Suprapubic skin (tissue), 4 donors: ENCODE measurements at regions not wholly inside any gene's neighbourhood (a gene's known extent, or its start where the extent isn't known, plus 50 kb on each side); places are given as distances from the start of the nearest gene placed in this dataset.

Experiments used
- DNase-seq, 2 donors: peaks; one replicate each; pipeline ENCODE4 v3.0.0-alpha.2; 2019; ENCODE audit warnings: low spot score in 2 of 2
- H3K27ac ChIP-seq: fragments of 200-600 bp; sonication (generic); one replicate; pipeline ENCODE4 v1.5.1; 2019
- H3K27me3 ChIP-seq: fragments of 200-600 bp; sonication (generic); one replicate; pipeline ENCODE4 v1.5.1; 2019
- H3K36me3 ChIP-seq: fragments of 200-600 bp; sonication (generic); one replicate; pipeline ENCODE4 v1.5.1; 2019
- H3K4me1 ChIP-seq: fragments of 200-600 bp; sonication (generic); one replicate; pipeline ENCODE4 v1.5.1; 2019
- H3K4me3 ChIP-seq: fragments of 200-600 bp; sonication (generic); one replicate; pipeline ENCODE4 v1.5.1; 2019; ENCODE audit warnings: mild to moderate bottlenecking
- H3K9me3 ChIP-seq: fragments of 200-600 bp; sonication (generic); one replicate; pipeline ENCODE4 v1.5.1; 2019
- CTCF ChIP-seq, 2 donors: fragments of 200-600 bp in 1 of 2; fragments of 450-650 bp in 1 of 2; sonication (generic) in 1 of 2; IDR thresholded peaks; one replicate each; pipeline ENCODE4 v1.5.1; 2016 to 2019; ENCODE audit warnings: antibody characterized with exemption in 2 of 2, mild to moderate bottlenecking in 1 of 2, moderate library complexity in 1 of 2
- EP300 ChIP-seq: sonication (generic); formaldehyde crosslinking; IDR thresholded peaks from one replicate; pipeline ENCODE4 v1.6.1; 2017; ENCODE audit warnings: antibody characterized with exemption
- POLR2A ChIP-seq, 2 donors: fragments of 450-650 bp; IDR thresholded peaks; one replicate each; pipeline ENCODE4 v1.6.1; 2017; ENCODE audit warnings: antibody characterized with exemption in 2 of 2, mild to moderate bottlenecking in 2 of 2, moderate library complexity in 2 of 2
- POLR2AphosphoS5 ChIP-seq, 3 donors: sonication (generic); formaldehyde crosslinking; IDR thresholded peaks; one replicate each; pipeline ENCODE4 v1.6.1; 2017; ENCODE audit warnings: antibody characterized with exemption in 3 of 3
- WGBS: methylation state at CpG from one replicate; pipeline ENCODE4 v1.1.5; 2018; 5-methylcytosine and 5-hydroxymethylcytosine counted together

DNA sequence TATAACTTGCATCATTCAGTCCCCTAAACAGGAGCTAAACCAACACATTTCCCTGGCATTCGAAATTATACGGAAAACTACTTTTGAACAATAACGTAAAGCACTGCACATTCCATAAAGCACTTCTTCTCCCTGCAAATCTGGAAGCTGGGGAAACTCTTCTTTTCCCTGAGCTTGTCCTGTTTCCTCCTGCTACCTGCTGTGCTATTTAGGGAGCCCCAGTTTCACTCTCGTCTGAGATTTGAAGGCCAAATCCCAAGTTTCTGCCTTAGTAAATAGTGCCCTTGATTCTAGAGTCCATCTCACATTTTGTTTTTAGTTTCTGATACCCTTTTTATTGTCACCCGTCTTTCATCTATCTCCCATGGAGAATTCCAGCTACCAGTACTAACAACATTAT is 67.7 kb upstream of the OSR1 start:
- WGBS = 88% methylated on average over 5 of the region's 5 CpGs
- TF ChIP-seq CTCF (IDR thresholded peaks at IDR 0.05) (no peak), POLR2AphosphoS5 (IDR thresholded peaks at IDR 0.05) (no peak), POLR2A (IDR thresholded peaks at IDR 0.05) (no peak), EP300 (no peak)

GRCh38 chr2:19425419-19425818 is 67.0 kb upstream of the OSR1 start:
- no peak for TF ChIP-seq POLR2A (IDR thresholded peaks at IDR 0.05)
- TF ChIP-seq CTCF (IDR thresholded peaks at IDR 0.05) = no peak
- no peak for TF ChIP-seq EP300
- no peak for TF ChIP-seq POLR2AphosphoS5 (IDR thresholded peaks at IDR 0.05)
- H3K27me3 ChIP-seq = no peaks in the 10 kb centered on the region
- H3K36me3 ChIP-seq = no peaks in the 10 kb centered on the region
- no peaks in the 10 kb centered on the region for H3K4me1 ChIP-seq
- WGBS = 75% methylated on average over 2 of the region's 2 CpGs
- no peak for DNase-seq
- no peak overlapping the region for H3K27ac ChIP-seq
- no peaks in the 10 kb centered on the region for H3K9me3 ChIP-seq
- no peak overlapping the region for H3K4me3 ChIP-seq

More for the DNA sequence above, 67.7 kb upstream of the OSR1 start:
- Histone ChIP-seq H3K4me1 (no peaks in the 10 kb centered on the region), H3K36me3 (no peaks in the 10 kb centered on the region), H3K4me3 (no peak overlapping the region), H3K27ac (no peak overlapping the region), H3K27me3 (no peaks in the 10 kb centered on the region), H3K9me3 (no peaks in the 10 kb centered on the region)
- no peak for DNase-seq

DNA sequence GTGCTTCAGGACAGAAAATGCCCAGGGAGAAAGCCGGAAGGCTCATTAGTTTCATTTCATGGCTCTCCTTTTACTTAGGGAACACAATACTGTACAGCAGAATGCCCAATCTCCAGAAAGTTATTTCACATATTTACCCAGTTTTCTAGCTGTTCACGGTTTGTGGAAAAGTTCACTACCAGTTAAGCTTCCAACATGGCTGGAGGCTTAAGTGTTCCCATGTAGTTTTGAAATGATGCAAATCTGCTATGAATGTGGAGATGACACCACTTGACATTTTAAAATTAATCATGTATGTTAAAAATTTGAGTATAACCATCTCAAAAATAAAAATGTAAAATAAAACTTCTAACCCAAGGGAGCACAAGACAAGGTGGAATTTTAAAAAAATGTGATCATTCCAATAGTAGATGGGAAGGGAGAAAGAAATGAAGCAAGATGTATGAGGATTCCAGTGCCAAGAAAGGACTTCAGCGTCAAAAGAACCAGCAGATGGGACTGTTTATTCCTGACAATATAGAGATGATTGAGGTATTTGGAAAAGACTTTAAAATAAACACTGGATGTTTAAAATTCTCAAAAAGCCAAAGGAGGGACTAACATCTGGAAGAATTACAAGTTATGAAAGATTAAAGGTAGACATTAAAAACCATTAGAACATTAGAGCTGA is 60.9 kb upstream of the OSR1 start:
- Histone ChIP-seq H3K27me3 (no peaks in the 10 kb centered on the region), H3K4me1 (no peaks in the 10 kb centered on the region), H3K9me3 (no peaks in the 10 kb centered on the region), H3K36me3 (no peaks in the 10 kb centered on the region), H3K27ac (no peak overlapping the region), H3K4me3 (no peak overlapping the region)
- DNase-seq = no peak
- TF ChIP-seq POLR2A (IDR thresholded peaks at IDR 0.05) = no peak
- no peak for TF ChIP-seq POLR2AphosphoS5 (IDR thresholded peaks at IDR 0.05)
- TF ChIP-seq EP300 = no peak
- no peak for TF ChIP-seq CTCF (IDR thresholded peaks at IDR 0.05)
- WGBS = 50% methylated on average over 3 of the region's 3 CpGs

- Histone ChIP-seq H3K4me1 (no peaks in the 10 kb centered on the region), H3K27ac (no peak overlapping the region), H3K36me3 (no peaks in the 10 kb centered on the region), H3K9me3 (no peaks in the 10 kb centered on the region), H3K4me3 (no peak overlapping the region), H3K27me3 (no peaks in the 10 kb centered on the region)
- WGBS = 80% methylated on average over 3 of the region's 3 CpGs
- DNase-seq = no peak
- TF ChIP-seq POLR2AphosphoS5 (IDR thresholded peaks at IDR 0.05) = no peak
- TF ChIP-seq EP300 = no peak
- TF ChIP-seq POLR2A (IDR thresholded peaks at IDR 0.05) = no peak
- TF ChIP-seq CTCF (IDR thresholded peaks at IDR 0.05) = no peak
These were observed 58.6 kb upstream of the OSR1 start for GRCh38 chr2:19416784-19417684.

DNA sequence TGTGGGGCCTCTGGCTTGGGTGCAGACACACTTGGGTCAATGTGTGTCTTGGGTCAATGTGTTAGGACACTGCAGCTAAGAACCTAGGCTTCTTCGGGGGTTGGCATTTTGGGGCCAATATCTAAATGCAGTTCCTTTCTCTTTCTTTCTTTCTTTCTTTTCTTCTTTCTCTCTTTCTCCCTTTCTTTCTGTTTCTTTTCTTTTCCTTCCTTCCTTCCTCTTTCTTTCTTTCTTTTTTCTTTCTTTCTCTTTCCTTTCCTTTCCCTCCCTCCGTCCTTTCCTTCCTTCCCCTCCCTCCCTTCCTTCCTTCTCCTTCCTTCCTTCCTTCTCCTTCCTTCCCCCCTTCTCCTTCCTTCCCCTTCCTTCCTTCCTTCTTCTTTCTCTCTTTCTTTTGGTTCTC is 57.7 kb upstream of the OSR1 start:
- Histone ChIP-seq H3K27ac (no peak overlapping the region), H3K27me3 (no peaks in the 10 kb centered on the region), H3K4me3 (no peak overlapping the region), H3K36me3 (no peaks in the 10 kb centered on the region), H3K4me1 (no peaks in the 10 kb centered on the region), H3K9me3 (no peaks in the 10 kb centered on the region)
- no peak for DNase-seq
- 89% methylated on average over 2 of the region's 2 CpGs for WGBS
- TF ChIP-seq POLR2A (IDR thresholded peaks at IDR 0.05) (no peak), CTCF (IDR thresholded peaks at IDR 0.05) (no peak), EP300 (no peak), POLR2AphosphoS5 (IDR thresholded peaks at IDR 0.05) (no peak)
